ENCODE measurements at regions not wholly inside any gene's neighbourhood (a gene's known extent, or its start where the extent isn't known, plus 50 kb on each side); places are given as distances from the start of the nearest gene placed in this dataset.
"Not testable (repeated sequence)": the region's sequence is repeated elsewhere in the genome, so short reads cannot be mapped to it uniquely, and the experiment has no call there.

DNA sequence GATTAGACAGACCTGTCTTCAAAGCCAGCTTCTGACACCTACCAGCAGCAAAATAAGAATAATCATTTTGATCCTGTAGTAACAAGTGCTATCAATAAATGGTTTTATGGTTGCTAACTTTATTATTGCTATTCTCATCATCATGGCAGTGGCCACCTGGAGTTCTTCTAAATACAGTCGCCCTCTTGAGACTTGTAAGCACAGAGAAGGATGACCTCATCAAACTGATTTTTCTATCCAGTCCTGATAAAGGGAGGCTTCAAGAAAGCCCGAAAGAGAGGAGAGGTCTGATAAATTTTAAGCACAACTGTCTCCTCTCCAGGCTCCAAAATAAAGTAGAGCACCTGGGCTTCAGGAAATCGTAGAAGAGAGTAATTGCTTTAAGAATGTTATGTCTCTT, 286.4 kb downstream of the USP46 start:
- DNase-seq, result no peak

DNA sequence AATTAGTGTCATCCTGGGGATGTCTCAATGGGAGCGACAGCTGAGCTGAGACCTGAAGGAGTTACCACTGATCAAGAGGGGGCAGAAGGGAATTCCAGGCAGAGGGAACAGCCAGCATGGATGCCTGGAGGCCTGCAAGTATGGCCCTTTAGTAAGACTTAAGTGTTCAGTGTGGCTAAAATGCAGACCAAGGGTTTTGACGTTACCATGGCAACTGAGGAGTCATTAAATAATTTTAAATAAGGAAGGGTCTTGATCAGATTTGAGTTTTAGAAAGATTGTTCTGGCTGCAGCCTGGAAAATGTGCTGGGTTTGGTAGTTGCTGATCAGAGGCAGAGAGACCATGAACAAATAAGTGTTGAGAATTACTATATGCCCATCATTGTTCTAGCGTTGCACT, 285.5 kb downstream of the USP46 start:
- no peak for DNase-seq

DNA sequence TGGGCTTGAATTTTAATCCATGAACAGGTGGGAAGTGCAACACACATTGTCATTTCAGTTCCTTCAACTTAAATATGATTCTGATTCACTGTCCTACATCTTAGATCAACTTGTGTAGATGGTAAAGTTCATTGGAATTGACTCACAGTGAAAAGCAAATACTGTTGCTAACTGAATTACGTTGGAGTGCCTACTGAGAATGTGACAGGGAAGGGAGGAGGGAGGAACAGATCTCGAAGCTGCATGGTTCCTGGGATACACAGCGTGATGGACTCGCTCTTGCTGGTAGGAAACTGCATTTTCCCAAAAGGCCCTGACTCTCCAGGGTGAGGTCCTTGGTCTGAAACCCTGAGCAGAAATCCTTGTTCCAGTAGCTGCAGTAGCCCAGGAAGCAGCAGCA, 284.2 kb downstream of the USP46 start:
- DNase-seq, result no peak

GRCh38 chr4:52376132-52376704, 282.9 kb downstream of the USP46 start:
- DNase-seq, result peak in 4 of 51 donors; percentile 3 to 52 (median 7)

DNA sequence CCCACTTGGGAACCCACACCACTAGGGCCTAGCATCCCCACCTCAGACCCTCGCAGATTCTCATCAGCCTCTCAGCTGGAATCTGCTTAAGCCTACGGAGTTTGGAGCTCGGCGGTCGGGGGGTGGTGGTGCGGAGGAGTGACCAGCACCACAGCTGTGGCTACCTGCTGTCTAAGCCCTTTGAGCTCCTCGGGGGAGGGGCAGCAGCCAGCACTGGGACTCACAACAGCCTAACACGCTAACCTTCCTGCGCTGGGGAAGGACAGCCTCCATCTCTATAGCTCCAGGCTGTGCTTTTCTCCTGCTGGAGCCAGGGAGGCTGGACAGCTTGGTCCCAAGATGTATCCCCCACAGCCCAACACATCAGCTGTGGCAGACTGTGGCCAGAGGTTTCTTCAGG, 281.5 kb downstream of the USP46 start:
- no peak for DNase-seq

GRCh38 chr4:52407545-52407944, 251.6 kb downstream of the USP46 start:
- no peak for DNase-seq

DNA sequence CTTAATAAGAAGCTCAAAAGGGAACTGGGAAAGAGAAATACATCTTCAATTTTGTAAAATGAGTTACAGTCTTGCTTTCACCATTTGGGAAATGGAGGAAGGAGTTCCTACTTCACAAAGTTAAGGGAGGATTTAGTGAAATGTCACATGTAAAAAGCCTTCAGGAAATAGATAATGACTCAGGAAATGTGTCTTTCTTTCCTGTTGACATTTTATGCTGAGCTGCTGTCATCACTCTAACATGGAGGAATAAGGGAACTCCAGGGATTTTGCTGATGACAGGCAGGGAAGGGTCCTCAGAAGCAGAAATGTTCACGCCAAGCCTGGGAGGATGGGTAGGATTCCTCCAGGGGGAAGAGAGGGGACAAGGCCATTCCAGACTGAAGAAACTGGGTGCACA, 251.1 kb downstream of the USP46 start:
- no peak for DNase-seq

DNA sequence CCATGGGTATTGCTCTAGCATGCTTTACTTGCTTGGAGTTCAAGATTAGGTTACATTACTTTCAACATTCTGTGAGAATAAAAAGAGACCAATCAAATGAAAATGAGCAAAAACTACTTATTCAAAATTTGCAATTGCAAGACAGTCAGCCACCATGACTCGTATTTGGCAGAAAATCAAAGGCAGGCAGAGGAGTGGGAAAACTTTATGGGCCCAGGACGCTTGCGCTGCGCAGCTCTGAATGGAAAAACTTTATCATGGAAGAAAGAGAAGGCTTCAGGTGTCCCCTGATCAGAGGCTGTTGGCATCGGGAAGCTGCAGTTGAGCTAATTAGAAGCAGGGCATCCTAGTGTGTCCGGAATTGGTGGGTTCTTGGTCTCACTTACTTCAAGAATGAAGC, 250.6 kb downstream of the USP46 start:
- DNase-seq, result no peak

GRCh38 chr4:52409766-52410165, 249.3 kb downstream of the USP46 start:
- DNase-seq, result not testable (repeated sequence)

- DNase-seq, result no peak
These were observed 248.1 kb downstream of the USP46 start for GRCh38 chr4:52410971-52411370.

- no peak for DNase-seq
These were observed 238.8 kb downstream of the USP46 start for GRCh38 chr4:52420330-52420729.

DNA sequence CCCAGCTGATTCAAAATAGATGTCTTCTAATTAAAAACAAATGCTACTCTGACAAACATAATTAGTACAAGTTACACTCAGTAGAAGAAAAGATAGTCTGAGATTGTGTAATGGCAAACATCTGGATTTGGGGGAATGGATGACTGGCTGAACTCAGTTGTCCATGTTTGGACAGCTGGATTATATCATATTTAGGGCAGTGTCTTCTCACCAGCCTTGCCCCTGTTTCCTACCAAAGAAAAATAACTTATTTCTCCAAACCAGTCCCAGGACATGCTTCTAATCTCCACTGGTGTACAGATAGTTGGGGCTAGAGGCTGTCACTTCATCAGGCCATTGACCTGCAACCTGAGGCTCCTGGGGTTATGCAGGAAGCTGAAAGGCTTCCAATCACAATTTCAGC, 237.3 kb downstream of the USP46 start:
- no peak for DNase-seq

DNA sequence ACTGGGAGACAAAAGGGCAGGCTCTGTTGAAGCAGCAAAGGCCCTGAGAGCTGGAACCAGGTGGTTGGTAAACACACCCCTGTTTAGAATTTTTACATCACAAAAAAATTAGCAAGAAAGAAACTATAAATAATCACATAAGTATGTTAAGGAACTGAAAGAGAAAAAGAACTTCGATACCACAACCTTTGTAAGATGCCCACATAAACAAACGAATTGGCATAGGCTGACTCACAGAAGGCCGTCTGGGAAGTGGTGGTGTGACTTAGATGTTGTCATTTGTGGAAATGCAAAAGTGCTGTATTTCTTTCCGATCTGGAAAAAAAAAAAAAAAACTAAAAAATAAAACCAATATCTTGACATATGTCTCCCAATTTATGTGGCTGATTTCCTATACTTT, 235.1 kb downstream of the USP46 start:
- DNase-seq, result no peak

DNA sequence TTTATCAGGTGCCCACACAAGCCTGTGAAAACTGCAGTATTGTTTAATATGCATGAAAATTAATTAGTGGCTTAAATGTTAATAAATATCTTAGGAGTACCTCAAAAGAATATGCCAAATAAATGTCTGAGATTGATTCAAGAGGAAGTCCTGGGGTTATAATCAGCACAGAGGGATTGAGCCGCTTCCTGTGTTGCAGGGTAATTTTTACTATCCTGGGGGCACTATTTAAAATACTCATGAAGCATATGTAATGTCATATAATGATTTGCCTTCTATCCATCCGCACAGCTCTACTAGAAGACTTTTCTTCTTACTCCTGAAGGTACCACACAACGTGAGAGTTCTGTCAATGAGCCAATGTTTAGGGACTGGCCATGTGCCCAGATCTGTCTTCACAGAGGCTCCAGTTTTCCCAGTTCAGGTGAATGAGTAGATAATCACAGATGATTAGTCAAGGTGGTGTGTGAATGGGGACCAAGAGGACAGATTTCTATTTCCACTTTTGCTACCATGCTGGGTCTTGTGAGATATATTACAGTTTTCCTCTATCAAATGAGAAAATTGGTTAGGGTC, 233.3 kb downstream of the USP46 start:
- no peak for DNase-seq

- no peak for DNase-seq
These were observed 227.7 kb downstream of the USP46 start for GRCh38 chr4:52431410-52431809.

DNA sequence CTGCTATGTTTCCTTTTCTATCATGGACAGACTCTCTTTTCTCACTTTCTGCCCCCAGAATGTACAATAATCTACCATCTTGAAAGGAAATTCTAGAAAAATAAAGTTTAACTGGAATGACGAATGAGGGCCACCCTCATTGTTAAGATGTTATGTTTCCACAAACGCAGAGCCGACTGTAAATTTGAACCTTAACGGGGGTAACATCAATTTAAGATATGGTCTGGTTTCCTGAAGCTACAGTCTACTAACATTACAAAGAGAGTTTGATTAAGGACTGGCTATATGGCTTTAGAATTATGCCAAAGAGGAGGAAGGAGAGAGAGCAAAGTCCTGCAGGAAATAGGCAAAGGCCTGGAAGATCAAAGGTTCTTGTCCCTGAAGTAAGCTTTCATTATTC, 227.2 kb downstream of the USP46 start:
- DNase-seq, result no peak

GRCh38 chr4:52442524-52442923, 216.6 kb downstream of the USP46 start:
- not testable (repeated sequence) for DNase-seq

DNA sequence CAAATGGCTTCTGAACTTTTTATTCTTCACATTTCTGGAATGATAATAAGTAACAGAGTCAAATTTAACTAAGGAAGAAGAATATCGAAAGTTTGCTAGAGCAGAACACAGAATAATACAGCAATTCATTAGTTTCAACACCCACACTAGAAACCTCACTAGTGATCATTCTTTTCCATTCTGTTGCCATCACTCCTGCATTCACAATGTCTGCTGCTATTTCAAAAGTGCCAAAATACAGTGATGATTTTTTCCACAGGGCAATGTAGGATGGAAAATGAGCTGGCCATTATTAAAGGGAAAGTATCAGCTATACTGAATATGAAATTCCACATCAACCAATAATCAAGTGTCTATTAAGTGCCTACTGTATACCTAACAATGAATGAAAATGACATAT, 186.7 kb downstream of the USP46 start:
- peak in 1 of 51 donors; percentile 21 for DNase-seq

DNA sequence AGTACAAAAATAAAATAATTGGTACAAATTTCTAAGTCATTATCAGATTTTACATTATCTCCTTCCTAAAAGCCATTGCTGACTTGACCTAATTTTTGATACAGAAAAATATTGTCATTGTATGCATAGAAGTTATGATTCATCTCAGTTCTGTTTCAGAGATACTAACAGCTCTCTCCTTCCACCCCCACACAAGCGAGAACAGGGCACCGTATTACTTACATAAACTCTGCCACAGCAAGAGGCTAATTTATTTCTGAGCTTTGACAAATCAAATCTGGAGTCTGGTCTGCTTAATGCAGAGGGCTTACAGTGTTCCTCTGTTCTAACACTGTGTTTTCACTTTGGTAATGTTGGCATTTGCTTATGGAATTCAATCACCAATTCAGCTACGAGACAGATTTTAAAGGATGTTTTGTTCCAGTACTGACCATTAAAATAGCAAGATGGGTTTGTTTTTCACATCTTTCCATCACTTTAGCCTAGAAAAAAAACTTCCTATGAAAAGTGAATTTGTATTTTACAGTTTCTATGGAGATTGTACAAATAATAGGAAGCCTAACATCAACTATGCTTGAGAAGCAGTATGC, 181.8 kb downstream of the USP46 start:
- peak in 2 of 51 donors; percentile 5 to 32 for DNase-seq

- DNase-seq, result no peak
These were observed 175.8 kb downstream of the USP46 start for GRCh38 chr4:52483186-52483890.

DNA sequence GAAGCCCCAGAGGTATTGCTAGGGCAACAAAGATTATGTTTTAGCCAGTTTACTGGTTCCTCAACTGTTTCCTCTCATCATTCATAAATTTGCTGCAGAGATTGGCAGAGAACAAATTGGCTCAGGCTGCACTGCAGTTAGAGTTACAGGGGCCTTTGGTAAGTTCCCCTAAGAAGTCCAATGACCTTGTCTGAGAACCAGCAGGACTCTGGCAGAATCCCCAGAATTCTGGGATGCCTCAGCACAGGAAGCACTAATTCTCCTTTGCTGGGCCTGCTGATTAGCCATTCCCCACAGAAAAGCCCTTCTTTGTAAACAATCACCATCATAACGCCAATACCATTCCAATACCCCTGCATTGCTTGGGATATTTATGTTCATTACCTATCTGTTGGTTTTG, 151.3 kb downstream of the USP46 start:
- peak in 20 of 51 donors; percentile 1 to 45 (median 12) for DNase-seq

DNA sequence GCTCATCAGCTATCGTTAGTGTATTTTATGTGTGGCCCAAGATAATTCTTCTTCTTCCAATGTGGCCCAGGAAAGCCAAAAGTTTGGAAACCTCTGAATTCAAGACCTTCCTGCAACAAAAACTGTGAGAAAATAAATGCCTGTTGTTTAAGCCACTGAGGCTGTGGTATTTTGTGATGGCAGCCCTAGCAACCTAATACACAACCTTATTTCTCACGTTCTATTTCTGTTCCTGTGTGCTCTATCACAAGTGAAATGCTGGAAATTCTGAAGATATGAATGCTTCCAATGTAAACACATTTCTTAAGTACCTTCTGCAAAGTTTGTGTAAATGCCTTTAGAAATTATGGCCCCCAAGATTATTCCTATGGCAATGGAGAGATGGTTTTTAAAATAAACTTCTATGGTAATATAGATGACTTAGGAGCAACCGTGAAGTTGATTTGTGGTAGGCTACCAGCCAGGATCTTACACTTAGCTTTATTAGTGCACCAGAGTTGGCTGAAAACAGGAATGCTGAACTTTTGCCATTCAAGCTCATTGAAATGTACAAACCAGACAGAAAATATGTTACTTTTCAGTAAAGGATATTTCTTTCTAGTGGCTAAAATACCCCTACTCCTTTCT, 148.0 kb downstream of the USP46 start:
- no peak for DNase-seq

Data from hypothalamus (tissue), 51 donors.